HG03354 (cell line): ENCODE measurements at regions not wholly inside any gene's neighbourhood (a gene's known extent, or its start where the extent isn't known, plus 50 kb on each side); places are given as distances from the start of the nearest gene placed in this dataset.

ENCODE experiments used
- ATAC-seq: cut with Tn5 transposase; IDR thresholded peaks from one replicate; pipeline ENCODE4 v1.9.1; 2021; ENCODE audit warnings: mild to moderate bottlenecking; ENCODE audit not compliant: unreplicated experiment, poor library complexity, severe bottlenecking

GRCh38 chr13:105139380-105140285, 1395.8 kb downstream of the EFNB2 start:
- ATAC-seq = peak; percentile 97

- ATAC-seq = peak; percentile 20
Measured at GRCh38 chr13:105139048-105139379, 1396.4 kb downstream of the EFNB2 start.

GRCh38 chr13:105135852-105136615, 1399.4 kb downstream of the EFNB2 start:
- no peak for ATAC-seq

GRCh38 chr13:105127732-105128131, 1407.7 kb downstream of the EFNB2 start:
- no peak for ATAC-seq

- ATAC-seq = no peak
Measured at GRCh38 chr13:105121221-105121620, 1414.2 kb downstream of the EFNB2 start.

- ATAC-seq = no peak
Measured at GRCh38 chr13:105118426-105118985, 1417.0 kb downstream of the EFNB2 start.

GRCh38 chr13:105116966-105117365, 1418.5 kb downstream of the EFNB2 start:
- ATAC-seq = no peak

- ATAC-seq = no peak
Measured at GRCh38 chr13:105112561-105112960, 1422.9 kb downstream of the EFNB2 start.

GRCh38 chr13:105107781-105108180, 1427.7 kb downstream of the EFNB2 start:
- no peak for ATAC-seq

GRCh38 chr13:105105471-105105870, 1430.0 kb downstream of the EFNB2 start:
- ATAC-seq = no peak

- no peak for ATAC-seq
Measured at GRCh38 chr13:105097521-105097920, 1437.9 kb downstream of the EFNB2 start.

GRCh38 chr13:105089858-105090643, 1445.4 kb downstream of the EFNB2 start:
- ATAC-seq = no peak

GRCh38 chr13:105087945-105088344, 1447.5 kb downstream of the EFNB2 start:
- ATAC-seq = no peak

- no peak for ATAC-seq
Measured at GRCh38 chr13:105084931-105085330, 1450.5 kb downstream of the EFNB2 start.

- no peak for ATAC-seq
Measured at GRCh38 chr13:105083992-105084391, 1451.5 kb downstream of the EFNB2 start.

GRCh38 chr13:105074755-105075154, 1460.7 kb downstream of the EFNB2 start:
- no peak for ATAC-seq

GRCh38 chr13:105073041-105073440, 1462.4 kb downstream of the EFNB2 start:
- no peak for ATAC-seq

- no peak for ATAC-seq
Measured at GRCh38 chr13:105070452-105070851, 1465.0 kb downstream of the EFNB2 start.

- ATAC-seq = no peak
Measured at GRCh38 chr13:105069106-105069505, 1466.4 kb downstream of the EFNB2 start.

GRCh38 chr13:105063676-105064075, 1471.8 kb downstream of the EFNB2 start:
- ATAC-seq = no peak
